Mesenchymal stem cell (in vitro differentiated cells and primary cell): ENCODE measurements at regions not wholly inside any gene's neighbourhood (a gene's known extent, or its start where the extent isn't known, plus 50 kb on each side); places are given as distances from the start of the nearest gene placed in this dataset.
"Not testable (repeated sequence)": the region's sequence is repeated elsewhere in the genome, so short reads cannot be mapped to it uniquely, and the experiment has no call there.

Experiments used
- DNase-seq: peaks from one replicate; pipeline ENCODE4 v3.0.0-alpha.2; 2013
- H2AFZ ChIP-seq: one replicate; pipeline ENCODE4 v1.6.1; 2013; ENCODE audit warnings: low read depth, mild to moderate bottlenecking, control low read depth, inconsistent platforms, low read length, moderate library complexity
- H2AK5ac ChIP-seq: 2 replicates; pipeline ENCODE4 v1.6.1; 2013; ENCODE audit warnings: low read length, moderate library complexity, mild to moderate bottlenecking, inconsistent platforms; ENCODE audit not compliant: severe bottlenecking
- H2BK120ac ChIP-seq: one replicate; pipeline ENCODE4 v1.6.1; 2013; ENCODE audit warnings: low read depth, mild to moderate bottlenecking, inconsistent platforms, low read length, moderate library complexity
- H2BK12ac ChIP-seq, 2 experiments: one replicate each; pipeline ENCODE4 v1.6.1; 2013; ENCODE audit warnings: inconsistent platforms in 2 of 2, low read length in 2 of 2, mild to moderate bottlenecking in 2 of 2, moderate library complexity in 2 of 2, control low read depth in 1 of 2
- H2BK15ac ChIP-seq: one replicate; pipeline ENCODE4 v1.6.1; 2013; ENCODE audit warnings: mild to moderate bottlenecking, low read depth, inconsistent platforms; ENCODE audit not compliant: poor library complexity, severe bottlenecking
- H2BK5ac ChIP-seq: 2 replicates; pipeline ENCODE4 v1.6.1; 2013; ENCODE audit warnings: low read depth, mild to moderate bottlenecking, low read length, control low read depth, inconsistent platforms; ENCODE audit not compliant: poor library complexity, severe bottlenecking
- H3K14ac ChIP-seq, 2 experiments: one replicate each; pipeline ENCODE4 v1.6.1; 2013; ENCODE audit warnings: inconsistent platforms in 2 of 2, low read length in 2 of 2, control low read depth in 1 of 2, mild to moderate bottlenecking in 1 of 2, moderate library complexity in 1 of 2
- H3K18ac ChIP-seq, 2 experiments: one replicate each; pipeline ENCODE4 v1.6.1; 2013; ENCODE audit warnings: inconsistent platforms in 2 of 2, low read length in 2 of 2, control low read depth in 1 of 2, low read depth in 1 of 2, mild to moderate bottlenecking in 1 of 2
- H3K23ac ChIP-seq, 2 experiments: one replicate each; pipeline ENCODE4 v1.6.1; 2013; ENCODE audit warnings: inconsistent platforms in 2 of 2, low read length in 2 of 2, mild to moderate bottlenecking in 2 of 2, moderate library complexity in 2 of 2, control low read depth in 1 of 2
- H3K27ac ChIP-seq: 2 replicates; pipeline ENCODE4 v1.5.1; 2013; ENCODE audit warnings: mild to moderate bottlenecking, moderate library complexity, low read length, control low read depth, inconsistent platforms; ENCODE audit not compliant: poor library complexity, severe bottlenecking
- H3K27me3 ChIP-seq, 2 experiments: 2 replicates each; pipeline versions ENCODE4 v1.6.1 to v1.7.0; 2013; ENCODE audit warnings: low read length in 2 of 2, mild to moderate bottlenecking in 2 of 2, moderate library complexity in 2 of 2, control low read depth in 1 of 2, inconsistent platforms in 1 of 2; ENCODE audit not compliant: control insufficient read depth in 1 of 2, insufficient read depth in 1 of 2
- H3K36me3 ChIP-seq, 2 experiments: 2 replicates each; pipeline versions ENCODE4 v1.6.1 to v1.7.0; 2013; ENCODE audit warnings: low read length in 2 of 2, control low read depth in 1 of 2, inconsistent platforms in 1 of 2, low read depth in 1 of 2, mild to moderate bottlenecking in 1 of 2; ENCODE audit not compliant: insufficient read depth in 2 of 2, control insufficient read depth in 1 of 2
- H3K4ac ChIP-seq, 2 experiments: one replicate each; pipeline ENCODE4 v1.6.1; 2013; ENCODE audit warnings: inconsistent platforms in 2 of 2, low read length in 2 of 2, mild to moderate bottlenecking in 2 of 2, moderate library complexity in 2 of 2, control low read depth in 1 of 2, low read depth in 1 of 2
- H3K4me1 ChIP-seq: 2 replicates; pipeline ENCODE4 v1.6.1; 2013; ENCODE audit warnings: low read depth, low read length, control low read depth; ENCODE audit not compliant: control insufficient read depth, insufficient read depth
- H3K4me2 ChIP-seq: 2 replicates; pipeline ENCODE4 v1.6.1; 2013; ENCODE audit warnings: low read length, mild to moderate bottlenecking, inconsistent platforms; ENCODE audit not compliant: poor library complexity, severe bottlenecking
- H3K4me3 ChIP-seq, 2 experiments: 2 replicates each; pipeline versions ENCODE4 v1.5.1 to v1.7.0; 2013; ENCODE audit warnings: low read length in 2 of 2, mild to moderate bottlenecking in 2 of 2, control low read depth in 1 of 2, low read depth in 1 of 2; ENCODE audit not compliant: insufficient read depth in 1 of 2
- H3K79me1 ChIP-seq: replicated peaks from 2 replicates; pipeline ENCODE4 v1.6.1; 2013; ENCODE audit warnings: mild to moderate bottlenecking, control low read depth, low read length, inconsistent platforms; ENCODE audit not compliant: poor library complexity, severe bottlenecking
- H3K9ac ChIP-seq: 2 replicates; pipeline ENCODE4 v1.7.0; 2013; ENCODE audit warnings: mild to moderate bottlenecking, low read length, moderate library complexity
- H3K9me3 ChIP-seq: 2 replicates; pipeline ENCODE4 v1.7.0; 2013; ENCODE audit warnings: mild to moderate bottlenecking, low read length; ENCODE audit not compliant: control insufficient read depth
- H4K8ac ChIP-seq: one replicate; pipeline ENCODE4 v1.6.1; 2013; ENCODE audit warnings: inconsistent platforms, mild to moderate bottlenecking, low read length, moderate library complexity
- H4K91ac ChIP-seq: one replicate; pipeline ENCODE4 v1.6.1; 2013; ENCODE audit warnings: mild to moderate bottlenecking, low read length, inconsistent platforms
- WGBS: methylation state at CpG from one replicate; pipeline ENCODE4 v1.1.7; 2013; ENCODE audit warnings: mixed read lengths; 5-methylcytosine and 5-hydroxymethylcytosine counted together

- Histone ChIP-seq H3K36me3 (no peaks in the 10 kb centered on the region), H2BK120ac (no peak overlapping the region), H2AFZ (no peak overlapping the region), H3K4me3 (no peak overlapping the region), H3K79me1 (no peaks in the 10 kb centered on the region), H3K4me2 (no peak overlapping the region), H3K27me3 (peaks cover 0 to 7% of the 10 kb centered on the region in 2 experiments), H3K18ac (no peak overlapping the region), H2BK12ac (no peak overlapping the region), H2BK5ac (no peak overlapping the region), H3K23ac (no peak overlapping the region), H3K4ac (no peak overlapping the region), H2AK5ac (no peak overlapping the region), H2BK15ac (no peak overlapping the region), H4K8ac (no peak overlapping the region), H3K9me3 (no peaks in the 10 kb centered on the region), H3K9ac (no peak overlapping the region), H3K27ac (no peak overlapping the region), H3K14ac (no peak overlapping the region), H3K4me1 (no peaks in the 10 kb centered on the region), H4K91ac (no peak overlapping the region)
- 71% methylated on average over 7 of the region's 7 CpGs for WGBS
- no peak for DNase-seq
These were observed 243.8 kb downstream of the ADGRD1 start for GRCh38 chr12:131197490-131197889.

- Histone ChIP-seq H2BK15ac (no peak overlapping the region), H3K36me3 (no peaks in the 10 kb centered on the region), H3K9ac (no peak overlapping the region), H2AK5ac (no peak overlapping the region), H2BK12ac (no peak overlapping the region), H4K91ac (no peak overlapping the region), H3K14ac (no peak overlapping the region), H3K23ac (no peak overlapping the region), H3K27me3 (peaks cover 0 to 5% of the 10 kb centered on the region in 2 experiments), H3K4me1 (no peaks in the 10 kb centered on the region), H3K4me3 (no peak overlapping the region), H2BK120ac (no peak overlapping the region), H2BK5ac (no peak overlapping the region), H3K9me3 (no peaks in the 10 kb centered on the region), H3K79me1 (no peaks in the 10 kb centered on the region), H3K4me2 (no peak overlapping the region), H3K27ac (no peak overlapping the region), H2AFZ (no peak overlapping the region), H4K8ac (no peak overlapping the region), H3K18ac (no peak overlapping the region), H3K4ac (no peak overlapping the region)
- no peak for DNase-seq
- WGBS, result 57% methylated on average over 3 of the region's 3 CpGs
These were observed 245.5 kb downstream of the ADGRD1 start for GRCh38 chr12:131199221-131199620.

- H3K4ac ChIP-seq, H3K36me3 ChIP-seq, H3K18ac ChIP-seq, H3K9ac ChIP-seq, H3K4me3 ChIP-seq, H3K9me3 ChIP-seq, H3K27me3 ChIP-seq, H2AFZ ChIP-seq, H4K91ac ChIP-seq, H2BK15ac ChIP-seq, H2BK5ac ChIP-seq, DNase-seq, H3K23ac ChIP-seq, H3K14ac ChIP-seq, H3K27ac ChIP-seq, H3K4me1 ChIP-seq, H3K79me1 ChIP-seq, H2AK5ac ChIP-seq, H3K4me2 ChIP-seq, H2BK120ac ChIP-seq, H2BK12ac ChIP-seq, H4K8ac ChIP-seq: not testable (repeated sequence)
- WGBS, result no CpG with 5 or more reads among the region's 20 CpGs
These were observed 248.2 kb downstream of the ADGRD1 start for GRCh38 chr12:131201912-131202311.

GRCh38 chr12:131202592-131203378 lies 249.1 kb downstream of the ADGRD1 start:
- no peaks in the 10 kb centered on the region for H3K36me3 ChIP-seq
- no peak overlapping the region for H2AK5ac ChIP-seq
- H2BK120ac ChIP-seq, result no peak overlapping the region
- H2BK15ac ChIP-seq, result no peak overlapping the region
- no peak overlapping the region for H3K4me3 ChIP-seq
- 92% methylated on average over 39 of the region's 40 CpGs for WGBS
- H3K23ac ChIP-seq, result no peak overlapping the region
- H3K9me3 ChIP-seq, result no peaks in the 10 kb centered on the region
- no peak overlapping the region for H4K91ac ChIP-seq
- no peak overlapping the region for H3K18ac ChIP-seq
- no peak for DNase-seq
- no peak overlapping the region for H3K9ac ChIP-seq
- H3K14ac ChIP-seq, result no peak overlapping the region
- H3K27ac ChIP-seq, result no peak overlapping the region
- H3K79me1 ChIP-seq, result no peaks in the 10 kb centered on the region
- no peak overlapping the region for H2BK12ac ChIP-seq
- no peak overlapping the region for H3K4ac ChIP-seq
- no peaks in the 10 kb centered on the region for H3K4me1 ChIP-seq
- H4K8ac ChIP-seq, result no peak overlapping the region
- H2BK5ac ChIP-seq, result no peak overlapping the region
- no peak overlapping the region for H3K4me2 ChIP-seq
- peaks cover 0 to 5% of the 10 kb centered on the region in 2 experiments for H3K27me3 ChIP-seq
- no peak overlapping the region for H2AFZ ChIP-seq
